ENCODE measurements at regions not wholly inside any gene's neighbourhood (a gene's known extent, or its start where the extent isn't known, plus 50 kb on each side); places are given as distances from the start of the nearest gene placed in this dataset.

DNA sequence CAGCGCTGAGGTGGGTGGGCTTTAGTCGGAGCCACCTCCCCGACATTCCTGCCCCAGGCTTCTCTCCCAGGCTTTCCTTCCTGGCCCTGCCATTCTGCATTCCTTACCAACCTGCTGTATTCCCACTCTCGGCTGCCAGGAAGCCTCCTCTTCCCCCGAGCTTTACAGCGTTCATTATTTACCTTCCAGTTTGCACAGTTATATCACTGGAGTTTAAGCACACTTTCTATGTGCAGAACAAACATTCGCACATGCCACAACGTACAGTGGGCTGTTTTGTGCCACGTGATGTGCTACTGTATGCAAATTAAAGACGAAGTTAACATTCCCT is 246.3 kb downstream of the SOX11 start:
- no peak for TF ChIP-seq YY1 (IDR thresholded peaks at IDR 0.05; ENCODE audit: extremely low read depth, insufficient replicate concordance, low read depth, low read length)
- no peak for TF ChIP-seq REST (IDR thresholded peaks at IDR 0.05; ENCODE audit: low read depth)
- no peak for TF ChIP-seq CTCF (IDR thresholded peaks at IDR 0.05 in 2 of 3, conservative IDR thresholded peaks at IDR 0.05 in 1 of 3; ENCODE audit: borderline replicate concordance in 1 of 3, insufficient read depth in 1 of 3, low read depth in 2 of 3, low read length in 2 of 3)
- TF ChIP-seq POLR2A (IDR thresholded peaks at IDR 0.05; ENCODE audit: borderline replicate concordance, extremely low read depth, insufficient read depth, insufficient read length), result no peak
- TF ChIP-seq EZH2phosphoT487 (IDR thresholded peaks at IDR 0.05; ENCODE audit: borderline replicate concordance), result no peak
- TF ChIP-seq POLR2AphosphoS5 (IDR thresholded peaks at IDR 0.05; ENCODE audit: low read depth, low read length), result no peak
- no peak for TF ChIP-seq SP1 (IDR thresholded peaks at IDR 0.05; ENCODE audit: low read depth)
- no peak for TF ChIP-seq EZH2 (IDR thresholded peaks at IDR 0.05)
- no peak for TF ChIP-seq CEBPB (IDR thresholded peaks at IDR 0.05; ENCODE audit: low read depth)
- TF ChIP-seq MAX (IDR thresholded peaks at IDR 0.05), result no peak
- no peak for TF ChIP-seq RAD21 (IDR thresholded peaks at IDR 0.05; ENCODE audit: low read depth)
- no peak for TF ChIP-seq ZFX (IDR thresholded peaks at IDR 0.05)
- TF ChIP-seq SIN3A (IDR thresholded peaks at IDR 0.05; ENCODE audit: low read depth), result no peak

All from HCT116 (cell line).